SK-N-SH (cell line): ENCODE measurements at regions not wholly inside any gene's neighbourhood (a gene's known extent, or its start where the extent isn't known, plus 50 kb on each side); places are given as distances from the start of the nearest gene placed in this dataset.

Source experiments
- CTCF ChIP-seq: fragments of 200-600 bp; sonication (generic); IDR thresholded peaks from 2 replicates; pipeline ENCODE4 v1.6.1; 2017; ENCODE audit warnings: antibody characterized with exemption, mild to moderate bottlenecking, moderate library complexity
- ELF1 ChIP-seq: IDR thresholded peaks from 2 replicates; pipeline ENCODE4 v1.4.0; 2012
- EP300 ChIP-seq, 2 experiments: IDR thresholded peaks; 2 replicates each; pipeline versions ENCODE4 v1.4.0 to v1.6.1; 2012; ENCODE audit warnings: borderline replicate concordance in 1 of 2, low read depth in 1 of 2, low read length in 1 of 2
- MAX ChIP-seq: IDR thresholded peaks from 2 replicates; pipeline ENCODE4 v1.4.0; 2012; ENCODE audit warnings: low read depth
- PBX3 ChIP-seq: IDR thresholded peaks from 2 replicates; pipeline ENCODE4; 2012
- POLR2AphosphoS5 ChIP-seq: IDR thresholded peaks from 2 replicates; pipeline ENCODE4 v1.6.1; 2012; ENCODE audit warnings: low read depth, low read length
- REST ChIP-seq: IDR thresholded peaks from 2 replicates; pipeline ENCODE4 v1.6.1; 2012; ENCODE audit warnings: mild to moderate bottlenecking, low read depth, low read length, moderate library complexity
- RFX5 ChIP-seq: IDR thresholded peaks from 2 replicates; pipeline ENCODE4 v1.6.1; 2012; ENCODE audit warnings: mild to moderate bottlenecking, improper control_type of control experiment, low read length
- SMC3 ChIP-seq: IDR thresholded peaks from 2 replicates; pipeline ENCODE4 v1.6.1; 2012; ENCODE audit warnings: low read depth, low read length, improper control_type of control experiment
- TAF1 ChIP-seq: IDR thresholded peaks from 2 replicates; pipeline ENCODE4 v1.6.1; 2012; ENCODE audit warnings: low read depth, mild to moderate bottlenecking, low read length, moderate library complexity, borderline replicate concordance
- TCF12 ChIP-seq: IDR thresholded peaks from 2 replicates; pipeline ENCODE4 v1.4.0; 2012
- USF1 ChIP-seq: IDR thresholded peaks from 2 replicates; pipeline ENCODE4 v1.4.0; 2012; ENCODE audit warnings: low read depth, borderline replicate concordance

GRCh38 chr2:138441916-138442315, 59.7 kb upstream of the SPOPL start:
- TF ChIP-seq SMC3 (no peak), ELF1 (no peak), TCF12 (no peak), RFX5 (no peak), TAF1 (no peak), REST (no peak), PBX3 (no peak), MAX (no peak), POLR2AphosphoS5 (no peak), CTCF (no peak), EP300 (IDR thresholded peaks at IDR 0.05; ENCODE audit: borderline replicate concordance in 1 of 2, low read depth in 1 of 2, low read length in 1 of 2) (no peak), USF1 (no peak)
